GM23248 (cell line): ENCODE measurements at regions not wholly inside any gene's neighbourhood (a gene's known extent, or its start where the extent isn't known, plus 50 kb on each side); places are given as distances from the start of the nearest gene placed in this dataset.

ENCODE experiments used
- DNase-seq: peaks from one replicate; pipeline ENCODE4 v3.0.0-alpha.2; 2015
- H2AFZ ChIP-seq: fragments of 200-600 bp; sonication (generic); 2 replicates; pipeline ENCODE4 v1.6.1; 2016; ENCODE audit warnings: antibody characterized with exemption
- H3F3A ChIP-seq: fragments of 200-600 bp; sonication (generic); 2 replicates; pipeline ENCODE4 v1.6.1; 2016; ENCODE audit warnings: mild to moderate bottlenecking, antibody characterized with exemption, mixed run types; ENCODE audit not compliant: insufficient read depth
- H3K27ac ChIP-seq: fragments of 200-600 bp; sonication (generic); 2 replicates; pipeline ENCODE4 v1.5.1; 2016; ENCODE audit warnings: mild to moderate bottlenecking
- H3K27me3 ChIP-seq: fragments of 200-600 bp; sonication (generic); replicated peaks from 2 replicates; pipeline ENCODE4 v1.6.1; 2016; ENCODE audit warnings: mild to moderate bottlenecking; ENCODE audit not compliant: insufficient read depth
- H3K36me3 ChIP-seq: fragments of 200-600 bp; sonication (generic); 2 replicates; pipeline ENCODE4 v1.6.1; 2016; ENCODE audit warnings: low read depth, mild to moderate bottlenecking
- H3K4me1 ChIP-seq: fragments of 200-600 bp; sonication (generic); 2 replicates; pipeline ENCODE4 v1.6.1; 2016; ENCODE audit warnings: mild to moderate bottlenecking; ENCODE audit not compliant: insufficient read depth
- H3K4me2 ChIP-seq: fragments of 200-600 bp; sonication (generic); one replicate; pipeline ENCODE4 v1.6.1; 2016; ENCODE audit warnings: mild to moderate bottlenecking; ENCODE audit not compliant: unreplicated experiment
- H3K4me3 ChIP-seq: fragments of 200-600 bp; sonication (generic); 2 replicates; pipeline ENCODE4 v1.5.1; 2016; ENCODE audit warnings: mild to moderate bottlenecking
- H3K79me2 ChIP-seq: fragments of 200-600 bp; sonication (generic); 2 replicates; pipeline ENCODE4 v1.6.1; 2016; ENCODE audit warnings: mild to moderate bottlenecking; ENCODE audit not compliant: insufficient read depth
- H3K9ac ChIP-seq: fragments of 200-600 bp; sonication (generic); 2 replicates; pipeline ENCODE4 v1.6.1; 2016; ENCODE audit warnings: mild to moderate bottlenecking
- H3K9me2 ChIP-seq: fragments of 200-600 bp; sonication (generic); 2 replicates; pipeline ENCODE4 v1.6.1; 2016; ENCODE audit warnings: mixed run types, mild to moderate bottlenecking, moderate library complexity; ENCODE audit not compliant: insufficient read depth
- H3K9me3 ChIP-seq: fragments of 200-600 bp; sonication (generic); one replicate; pipeline ENCODE4 v1.6.1; 2017; ENCODE audit warnings: low read depth
- H4K20me1 ChIP-seq: fragments of 200-600 bp; sonication (generic); 2 replicates; pipeline ENCODE4 v1.6.0; 2016; ENCODE audit not compliant: insufficient read depth
- EZH2 ChIP-seq: fragments of 200-600 bp; sonication (generic); IDR thresholded peaks from 2 replicates; pipeline ENCODE4 v1.6.1; 2018; ENCODE audit warnings: antibody characterized with exemption, mild to moderate bottlenecking; ENCODE audit not compliant: insufficient read depth, poor library complexity, severe bottlenecking
- EZH2phosphoT487 ChIP-seq: fragments of 200-600 bp; sonication (generic); IDR thresholded peaks from 2 replicates; pipeline ENCODE4 v1.6.1; 2018; ENCODE audit warnings: antibody characterized with exemption, moderate library complexity, mild to moderate bottlenecking, low read depth; ENCODE audit not compliant: insufficient read depth
- WGBS, 2 experiments: methylation state at CpG; one replicate each; pipeline ENCODE4 v1.1.6; 2015 to 2017; ENCODE audit warnings: low lambda C conversion rate in 2 of 2, low coverage in 1 of 2; ENCODE audit errors: missing lambda C conversion rate in 2 of 2; 5-methylcytosine and 5-hydroxymethylcytosine counted together
- in situ Hi-C: fragments of 300-500 bp; cut with MboI; formaldehyde crosslinking; loops from 2 replicates; pipeline ENCODE4 v1.15.0; 2020

DNA sequence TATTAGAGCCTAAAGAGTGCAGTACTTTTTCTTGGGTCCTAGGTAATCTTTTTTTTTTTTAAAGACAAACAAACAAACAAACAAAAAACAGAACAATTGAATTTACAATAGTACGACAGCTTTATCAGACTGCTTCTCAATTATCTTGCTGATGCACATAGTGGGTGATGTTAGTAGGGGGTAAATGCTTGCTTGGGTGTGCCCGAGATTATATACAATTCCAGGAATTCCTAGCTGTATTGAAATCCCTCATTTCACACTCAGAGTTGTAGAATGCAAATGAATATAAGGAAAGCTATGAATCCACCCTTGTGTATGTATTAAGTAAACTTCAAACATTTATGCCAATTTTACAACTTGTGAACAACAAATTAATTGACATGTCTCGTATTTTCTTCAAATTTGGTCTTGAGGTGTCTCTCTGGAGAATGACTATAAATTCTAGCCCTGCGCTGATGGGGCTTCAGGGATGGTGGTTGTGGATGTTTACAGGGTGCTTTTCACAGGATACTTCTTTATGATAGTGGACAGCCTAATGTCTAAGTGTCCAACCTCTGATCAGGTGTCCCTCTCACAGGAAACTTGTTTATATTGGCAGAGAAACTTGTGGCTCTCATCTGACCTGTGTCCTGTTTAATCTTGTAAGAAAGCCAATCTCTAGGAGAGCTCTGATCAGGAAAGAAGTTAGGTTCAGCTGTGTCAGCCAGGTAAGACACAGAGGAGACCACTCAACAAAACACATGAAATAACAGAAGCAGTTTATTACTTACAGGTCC, 61.9 kb upstream of the SLC39A10 start:
- H3K9me2 ChIP-seq = no peaks in the 10 kb centered on the region
- H3K9ac ChIP-seq = no peak overlapping the region
- H3K9me3 ChIP-seq = no peaks in the 10 kb centered on the region
- no peak overlapping the region for H3K4me2 ChIP-seq
- H3K27me3 ChIP-seq = no peaks in the 10 kb centered on the region
- no peak for DNase-seq
- no peaks in the 10 kb centered on the region for H4K20me1 ChIP-seq
- in situ Hi-C loops = no loop called here
- H2AFZ ChIP-seq = no peak overlapping the region
- H3K27ac ChIP-seq = no peak overlapping the region
- TF ChIP-seq EZH2phosphoT487 = no peak
- no peak for TF ChIP-seq EZH2
- 56 to 66% methylated on average over 4 of the region's 4 CpGs for WGBS, 2 experiments
- H3K4me1 ChIP-seq = 0 out of 2 replicates have a peak, but pooled peaks cover 4% of the 10 kb centered on the region
- H3K4me3 ChIP-seq = no peak overlapping the region
- H3K36me3 ChIP-seq = no peaks in the 10 kb centered on the region
- H3K79me2 ChIP-seq = no peaks in the 10 kb centered on the region
- H3F3A ChIP-seq = no peaks in the 10 kb centered on the region

DNA sequence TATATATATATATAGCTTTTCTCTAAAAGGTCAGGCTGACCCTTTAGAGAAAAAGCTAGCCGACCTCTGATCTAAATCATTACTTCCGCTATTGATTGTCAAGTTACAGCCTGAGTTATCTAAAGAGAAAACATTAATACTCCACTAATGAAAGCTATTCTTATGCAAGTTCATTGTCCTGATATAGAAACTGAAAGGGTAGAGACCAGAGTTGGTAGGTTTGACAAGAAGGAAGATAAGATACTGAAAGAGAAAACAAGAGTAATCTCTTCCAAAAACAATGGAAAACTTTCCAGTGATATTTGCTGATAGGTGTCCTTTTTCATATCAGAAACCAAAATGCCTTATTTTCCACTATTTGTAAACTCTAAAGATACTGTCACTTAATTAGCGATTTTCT, 62.8 kb upstream of the SLC39A10 start:
- Histone ChIP-seq H2AFZ (no peak overlapping the region), H3K36me3 (no peaks in the 10 kb centered on the region), H3K4me1 (0 out of 2 replicates have a peak, but pooled peaks cover 4% of the 10 kb centered on the region), H3K9me2 (no peaks in the 10 kb centered on the region), H3K27me3 (no peaks in the 10 kb centered on the region), H3K79me2 (no peaks in the 10 kb centered on the region), H3K4me3 (no peak overlapping the region), H3K9ac (no peak overlapping the region), H3F3A (no peaks in the 10 kb centered on the region), H3K4me2 (no peak overlapping the region), H4K20me1 (no peaks in the 10 kb centered on the region), H3K9me3 (no peaks in the 10 kb centered on the region), H3K27ac (no peak overlapping the region)
- in situ Hi-C loops = no loop called here
- TF ChIP-seq EZH2 = no peak
- no peak for TF ChIP-seq EZH2phosphoT487
- no peak for DNase-seq
- 70 to 89% methylated on average over 3 of the region's 3 CpGs for WGBS, 2 experiments

DNA sequence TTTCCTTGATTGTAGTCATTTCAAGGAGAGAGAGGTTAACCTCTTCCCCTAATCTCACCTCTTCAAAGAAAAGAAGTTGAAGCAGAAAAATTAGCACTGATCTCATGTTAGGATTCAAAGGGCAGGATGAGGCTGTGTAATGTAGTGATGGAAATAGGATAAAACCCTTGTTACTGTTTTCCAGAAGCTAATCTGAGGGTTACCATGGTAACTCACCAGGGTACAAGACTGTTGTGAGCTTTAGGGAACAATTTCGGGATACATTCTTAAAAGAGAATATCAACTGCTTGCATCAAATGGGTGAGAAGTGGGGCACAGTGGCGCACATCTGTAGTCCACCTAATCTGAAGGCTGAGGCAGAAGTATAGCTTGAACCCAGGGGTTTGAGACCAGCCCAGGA, 64.9 kb upstream of the SLC39A10 start:
- TF ChIP-seq EZH2phosphoT487 = no peak
- no peak for TF ChIP-seq EZH2
- DNase-seq = no peak
- H3K27ac ChIP-seq = no peak overlapping the region
- no peak overlapping the region for H3K9ac ChIP-seq
- H3K9me2 ChIP-seq = no peaks in the 10 kb centered on the region
- no peaks in the 10 kb centered on the region for H4K20me1 ChIP-seq
- no peak overlapping the region for H2AFZ ChIP-seq
- no peaks in the 10 kb centered on the region for H3K9me3 ChIP-seq
- H3K4me3 ChIP-seq = no peak overlapping the region
- WGBS, 2 experiments = 95 to 100% methylated on average over 2 of the region's 2 CpGs
- in situ Hi-C loops = no loop called here
- no peaks in the 10 kb centered on the region for H3K27me3 ChIP-seq
- 0 out of 2 replicates have a peak, but pooled peaks cover 4% of the 10 kb centered on the region for H3K4me1 ChIP-seq
- H3F3A ChIP-seq = no peaks in the 10 kb centered on the region
- H3K4me2 ChIP-seq = no peak overlapping the region
- H3K36me3 ChIP-seq = no peaks in the 10 kb centered on the region
- H3K79me2 ChIP-seq = no peaks in the 10 kb centered on the region

DNA sequence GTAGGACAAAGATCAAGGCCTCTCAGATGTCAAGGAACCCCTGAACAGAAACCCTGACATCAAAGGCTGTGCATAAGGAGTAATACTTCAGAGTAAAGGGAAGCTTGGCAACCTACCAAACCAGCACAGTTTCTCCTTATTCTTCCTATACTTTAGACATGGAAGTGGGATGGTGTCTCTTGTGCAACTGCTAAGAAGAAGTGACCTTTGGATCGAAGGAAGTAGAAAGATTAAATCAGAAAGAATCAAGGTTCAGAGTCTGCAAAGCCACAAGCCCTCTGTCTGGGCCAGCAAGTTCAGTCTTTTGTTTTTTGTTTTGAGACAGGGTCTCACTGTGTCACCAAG, 66.2 kb upstream of the SLC39A10 start:
- H3F3A ChIP-seq = no peaks in the 10 kb centered on the region
- no peak overlapping the region for H2AFZ ChIP-seq
- no peaks in the 10 kb centered on the region for H3K9me2 ChIP-seq
- no peak overlapping the region for H3K27ac ChIP-seq
- H3K79me2 ChIP-seq = no peaks in the 10 kb centered on the region
- in situ Hi-C loops = no loop called here
- no peaks in the 10 kb centered on the region for H3K36me3 ChIP-seq
- 48 to 71% methylated on average over 1 of the region's 1 CpG for WGBS, 2 experiments
- H3K4me1 ChIP-seq = no peaks in the 10 kb centered on the region
- H4K20me1 ChIP-seq = no peaks in the 10 kb centered on the region
- peak; percentile 7 for DNase-seq
- H3K27me3 ChIP-seq = no peaks in the 10 kb centered on the region
- H3K9ac ChIP-seq = no peak overlapping the region
- H3K9me3 ChIP-seq = no peaks in the 10 kb centered on the region
- H3K4me3 ChIP-seq = no peak overlapping the region
- no peak overlapping the region for H3K4me2 ChIP-seq
- TF ChIP-seq EZH2 = no peak
- TF ChIP-seq EZH2phosphoT487 = no peak
